Rectal smooth muscle tissue (tissue), 1 donor: ENCODE measurements at regions not wholly inside any gene's neighbourhood (a gene's known extent, or its start where the extent isn't known, plus 50 kb on each side); places are given as distances from the start of the nearest gene placed in this dataset.

Source experiments
- H3K27ac ChIP-seq: one replicate; pipeline ENCODE4 v1.7.0; 2013; ENCODE audit warnings: low read depth, low read length, inconsistent platforms
- H3K27me3 ChIP-seq: one replicate; pipeline ENCODE4 v1.7.0; 2013; ENCODE audit warnings: low read length; ENCODE audit not compliant: control insufficient read depth, insufficient read depth
- H3K36me3 ChIP-seq: one replicate; pipeline ENCODE4 v1.7.0; 2013; ENCODE audit warnings: low read length; ENCODE audit not compliant: control insufficient read depth, insufficient read depth
- H3K4me1 ChIP-seq: one replicate; pipeline ENCODE4 v1.7.0; 2013; ENCODE audit warnings: low read length; ENCODE audit not compliant: control insufficient read depth, insufficient read depth
- H3K4me3 ChIP-seq: one replicate; pipeline ENCODE4 v1.7.0; 2013; ENCODE audit warnings: low read length
- H3K9ac ChIP-seq: one replicate; pipeline ENCODE4 v1.7.0; 2013; ENCODE audit warnings: low read length

- H3K27ac ChIP-seq: no peak overlapping the region
- no peaks in the 10 kb centered on the region for H3K4me1 ChIP-seq
- H3K27me3 ChIP-seq: no peaks in the 10 kb centered on the region
Measured at GRCh38 chr3:139095803-139096466, 51.2 kb upstream of the PRR23C start.

GRCh38 chr3:139096670-139097069, 52.0 kb upstream of the PRR23C start:
- Histone ChIP-seq H3K4me3 (no peak overlapping the region), H3K36me3 (no peaks in the 10 kb centered on the region), H3K9ac (no peak overlapping the region), H3K27me3 (no peaks in the 10 kb centered on the region), H3K27ac (no peak overlapping the region), H3K4me1 (no peaks in the 10 kb centered on the region)

More at GRCh38 chr3:139095803-139096466, 51.2 kb upstream of the PRR23C start:
- H3K36me3 ChIP-seq: no peaks in the 10 kb centered on the region
- no peak overlapping the region for H3K4me3 ChIP-seq
- H3K9ac ChIP-seq: no peak overlapping the region

GRCh38 chr3:139098391-139098790, 53.7 kb upstream of the PRR23C start:
- Histone ChIP-seq H3K36me3 (no peaks in the 10 kb centered on the region), H3K4me3 (no peak overlapping the region), H3K27me3 (no peaks in the 10 kb centered on the region), H3K9ac (no peak overlapping the region), H3K4me1 (no peaks in the 10 kb centered on the region), H3K27ac (no peak overlapping the region)

- H3K4me3 ChIP-seq: no peak overlapping the region
Measured at GRCh38 chr3:139099968-139100817, 55.5 kb upstream of the PRR23C start.

GRCh38 chr3:139100821-139101220, 56.1 kb upstream of the PRR23C start:
- H3K9ac ChIP-seq: no peak overlapping the region
- no peak overlapping the region for H3K4me3 ChIP-seq
- no peak overlapping the region for H3K27ac ChIP-seq
- H3K36me3 ChIP-seq: no peaks in the 10 kb centered on the region
- no peaks in the 10 kb centered on the region for H3K4me1 ChIP-seq
- no peaks in the 10 kb centered on the region for H3K27me3 ChIP-seq

More at GRCh38 chr3:139099968-139100817, 55.5 kb upstream of the PRR23C start:
- Histone ChIP-seq H3K27me3 (no peaks in the 10 kb centered on the region), H3K36me3 (no peaks in the 10 kb centered on the region), H3K9ac (no peak overlapping the region), H3K27ac (no peak overlapping the region), H3K4me1 (no peaks in the 10 kb centered on the region)

GRCh38 chr3:139101396-139101795, 56.7 kb upstream of the PRR23C start:
- no peaks in the 10 kb centered on the region for H3K27me3 ChIP-seq
- H3K36me3 ChIP-seq: no peaks in the 10 kb centered on the region
- H3K4me1 ChIP-seq: no peaks in the 10 kb centered on the region
- no peak overlapping the region for H3K4me3 ChIP-seq
- H3K27ac ChIP-seq: no peak overlapping the region
- H3K9ac ChIP-seq: no peak overlapping the region

GRCh38 chr3:139103484-139103883, 58.8 kb upstream of the PRR23C start:
- no peak overlapping the region for H3K27ac ChIP-seq
- no peaks in the 10 kb centered on the region for H3K4me1 ChIP-seq
- no peaks in the 10 kb centered on the region for H3K27me3 ChIP-seq
- H3K4me3 ChIP-seq: no peak overlapping the region
- no peaks in the 10 kb centered on the region for H3K36me3 ChIP-seq
- no peak overlapping the region for H3K9ac ChIP-seq

GRCh38 chr3:139104062-139104461, 59.4 kb upstream of the PRR23C start:
- Histone ChIP-seq H3K36me3 (no peaks in the 10 kb centered on the region), H3K27ac (no peak overlapping the region), H3K4me1 (no peaks in the 10 kb centered on the region), H3K27me3 (no peaks in the 10 kb centered on the region), H3K4me3 (no peak overlapping the region), H3K9ac (no peak overlapping the region)

- Histone ChIP-seq H3K9ac (no peak overlapping the region), H3K27me3 (no peaks in the 10 kb centered on the region), H3K27ac (no peak overlapping the region), H3K36me3 (no peaks in the 10 kb centered on the region), H3K4me1 (no peaks in the 10 kb centered on the region), H3K4me3 (no peak overlapping the region)
Measured at GRCh38 chr3:139105154-139105702, 60.5 kb upstream of the PRR23C start.

GRCh38 chr3:139106013-139106932, 61.6 kb upstream of the PRR23C start:
- no peaks in the 10 kb centered on the region for H3K4me1 ChIP-seq
- no peak overlapping the region for H3K4me3 ChIP-seq
- no peaks in the 10 kb centered on the region for H3K36me3 ChIP-seq
- H3K27me3 ChIP-seq: no peaks in the 10 kb centered on the region
- no peak overlapping the region for H3K9ac ChIP-seq
- H3K27ac ChIP-seq: no peak overlapping the region

GRCh38 chr3:139107424-139108252, 62.9 kb upstream of the PRR23C start:
- Histone ChIP-seq H3K36me3 (no peaks in the 10 kb centered on the region), H3K27ac (no peak overlapping the region), H3K27me3 (no peaks in the 10 kb centered on the region)

More at GRCh38 chr3:139107424-139108252, 62.9 kb upstream of the PRR23C start:
- Histone ChIP-seq H3K4me1 (no peaks in the 10 kb centered on the region), H3K4me3 (no peak overlapping the region), H3K9ac (no peak overlapping the region)
